Ishikawa (cell line): ENCODE measurements at regions not wholly inside any gene's neighbourhood (a gene's known extent, or its start where the extent isn't known, plus 50 kb on each side); places are given as distances from the start of the nearest gene placed in this dataset.

Source experiments
- CEBPB ChIP-seq: IDR thresholded peaks from 2 replicates; pipeline ENCODE4 v1.6.1; 2012
- CREB1 ChIP-seq: IDR thresholded peaks from 2 replicates; pipeline ENCODE4 v1.6.1; 2012; ENCODE audit warnings: low read depth
- EGR1 ChIP-seq: IDR thresholded peaks from 2 replicates; pipeline ENCODE4 v1.6.1; 2012
- EP300 ChIP-seq: IDR thresholded peaks from 2 replicates; pipeline ENCODE4 v1.6.1; 2012; ENCODE audit warnings: borderline replicate concordance
- FOXM1 ChIP-seq: IDR thresholded peaks from 2 replicates; pipeline ENCODE4 v1.6.1; 2012; ENCODE audit warnings: low read depth, borderline replicate concordance
- MAX ChIP-seq: IDR thresholded peaks from 2 replicates; pipeline ENCODE4 v1.6.1; 2012
- NFIC ChIP-seq: IDR thresholded peaks from 2 replicates; pipeline ENCODE4 v1.6.1; 2012
- RAD21 ChIP-seq: IDR thresholded peaks from 2 replicates; pipeline ENCODE4 v1.6.1; 2012; ENCODE audit warnings: low read depth
- REST ChIP-seq: IDR thresholded peaks from 2 replicates; pipeline ENCODE4 v1.6.1; 2012; ENCODE audit warnings: low read depth, mild to moderate bottlenecking
- TAF1 ChIP-seq: IDR thresholded peaks from 2 replicates; pipeline ENCODE4 v1.6.1; 2012; ENCODE audit warnings: low read depth, mild to moderate bottlenecking
- TCF12 ChIP-seq: IDR thresholded peaks from 2 replicates; pipeline ENCODE4 v1.6.1; 2012; ENCODE audit warnings: low read depth
- TEAD4 ChIP-seq: IDR thresholded peaks from 2 replicates; pipeline ENCODE4 v1.6.1; 2012
- USF1 ChIP-seq: IDR thresholded peaks from 2 replicates; pipeline ENCODE4 v1.6.1; 2012
- YY1 ChIP-seq: IDR thresholded peaks from 2 replicates; pipeline ENCODE4 v1.6.1; 2012; ENCODE audit warnings: low read depth
- ZBTB7A ChIP-seq: IDR thresholded peaks from 2 replicates; pipeline ENCODE4 v1.6.1; 2012; ENCODE audit warnings: low read depth

GRCh38 chr1:30634507-30634906 lies 88.9 kb downstream of the MATN1 start:
- TF ChIP-seq TEAD4: no peak
- TF ChIP-seq RAD21: no peak

- TF ChIP-seq CREB1 (no peak), CEBPB (no peak)
Observed at GRCh38 chr1:30633294-30633693, 90.1 kb downstream of the MATN1 start.

GRCh38 chr1:30632481-30632880 lies 90.9 kb downstream of the MATN1 start:
- no peak for TF ChIP-seq CREB1
- no peak for TF ChIP-seq EGR1

- no peak for TF ChIP-seq EP300
- TF ChIP-seq REST: no peak
- TF ChIP-seq TEAD4: no peak
- TF ChIP-seq YY1: no peak
- TF ChIP-seq TAF1: no peak
- no peak for TF ChIP-seq RAD21
- no peak for TF ChIP-seq CEBPB
- TF ChIP-seq USF1: no peak
- no peak for TF ChIP-seq EGR1
- TF ChIP-seq ZBTB7A: no peak
- TF ChIP-seq FOXM1: no peak
- TF ChIP-seq CREB1: no peak
- no peak for TF ChIP-seq NFIC
- TF ChIP-seq TCF12: no peak
- no peak for TF ChIP-seq MAX
Observed at GRCh38 chr1:30631700-30632099, 91.7 kb downstream of the MATN1 start.

- TF ChIP-seq USF1 (no peak), CEBPB (no peak), EP300 (no peak), FOXM1 (no peak), TCF12 (no peak), MAX (no peak)
Observed at GRCh38 chr1:30629501-30629900, 93.9 kb downstream of the MATN1 start.

GRCh38 chr1:30627994-30628393 lies 95.4 kb downstream of the MATN1 start:
- TF ChIP-seq TAF1: no peak
- TF ChIP-seq YY1: no peak
- no peak for TF ChIP-seq TCF12
- no peak for TF ChIP-seq ZBTB7A
- no peak for TF ChIP-seq FOXM1
- no peak for TF ChIP-seq EGR1
- TF ChIP-seq RAD21: no peak
- TF ChIP-seq TEAD4: no peak
- no peak for TF ChIP-seq USF1

- TF ChIP-seq TCF12 (no peak), FOXM1 (no peak), CEBPB (no peak), MAX (no peak), YY1 (no peak), ZBTB7A (no peak), CREB1 (no peak), NFIC (no peak), EGR1 (no peak), REST (no peak), RAD21 (no peak)
Observed at GRCh38 chr1:30627206-30627605, 96.2 kb downstream of the MATN1 start.
